ENCODE measurements at regions not wholly inside any gene's neighbourhood (a gene's known extent, or its start where the extent isn't known, plus 50 kb on each side); places are given as distances from the start of the nearest gene placed in this dataset.

DNA sequence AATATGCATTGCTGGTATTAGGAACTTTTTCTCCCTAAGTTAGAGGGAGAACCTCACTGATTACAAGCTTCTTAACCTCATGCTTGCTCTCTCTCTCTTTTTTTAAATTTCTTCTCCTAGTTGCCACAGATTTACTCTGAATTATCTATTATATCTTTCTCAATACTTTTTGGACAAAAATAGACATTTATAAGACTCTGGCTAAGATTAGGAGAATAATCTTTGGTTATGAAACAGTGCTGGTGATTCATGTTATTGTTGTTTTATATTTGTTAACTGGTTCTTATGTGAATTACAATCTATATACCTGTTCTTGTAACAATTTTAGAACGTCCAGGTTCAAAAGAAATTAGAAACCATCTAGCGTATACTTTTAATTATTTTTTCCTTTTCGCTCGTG is 187.8 kb downstream of the OGFRL1 start:
- Histone ChIP-seq H3K27me3 (ENCODE audit: control insufficient read depth, insufficient read depth, low read length) (no peaks in the 10 kb centered on the region), H3K4me3 (ENCODE audit: low read depth, low read length) (no peak overlapping the region), H3K4me1 (ENCODE audit: control insufficient read depth, insufficient read depth, low read length, poor library complexity, severe bottlenecking) (no peaks in the 10 kb centered on the region), H3K36me3 (ENCODE audit: control insufficient read depth, insufficient read depth, low read length) (no peaks in the 10 kb centered on the region), H3K27ac (ENCODE audit: insufficient read depth, low read length, poor library complexity, severe bottlenecking) (no peak overlapping the region), H3K9me3 (ENCODE audit: control insufficient read depth in 2 of 2, low read length in 2 of 2) (no peaks in the 10 kb centered on the region)
- no peak for ATAC-seq (ENCODE audit: low read depth in 2 of 2)
- H3K27me3 Mint-ChIP-seq, result peaks cover 4% of the 10 kb centered on the region
- no peak for DNase-seq
- H3K4me1 Mint-ChIP-seq, result no peaks in the 10 kb centered on the region
- H3K4me3 Mint-ChIP-seq, result no peak overlapping the region
- H3K27ac Mint-ChIP-seq, result no peak overlapping the region
- peaks cover 0 to 2% (median 0%) of the 10 kb centered on the region in 7 donors for H3K9me3 Mint-ChIP-seq
- H3K36me3 Mint-ChIP-seq, result no peaks in the 10 kb centered on the region

DNA sequence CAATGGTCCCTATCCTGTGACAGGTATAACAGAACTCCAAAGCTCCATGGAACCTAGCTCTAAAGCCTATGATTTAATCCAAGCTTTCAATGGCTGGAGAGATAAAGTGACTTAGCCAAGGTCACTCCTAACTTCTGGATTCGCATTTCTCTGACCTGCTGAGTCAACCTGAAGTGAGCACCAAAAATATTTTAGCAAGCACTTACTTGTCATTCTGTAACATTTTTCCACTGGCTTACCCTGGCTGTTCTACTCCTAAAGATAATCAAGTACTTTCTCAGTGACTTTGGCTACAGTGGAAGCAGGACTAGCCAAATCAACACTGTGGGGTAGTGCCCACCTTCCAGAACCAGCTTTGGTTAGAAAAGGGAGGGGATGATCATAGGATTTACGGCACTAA is 188.3 kb downstream of the OGFRL1 start:
- Mint-ChIP-seq H3K27ac (no peak overlapping the region), H3K4me3 (no peak overlapping the region), H3K9me3 (peaks cover 0 to 2% (median 0%) of the 10 kb centered on the region in 7 donors), H3K36me3 (no peaks in the 10 kb centered on the region), H3K27me3 (peaks cover 4% of the 10 kb centered on the region), H3K4me1 (no peaks in the 10 kb centered on the region)
- Histone ChIP-seq H3K4me1 (ENCODE audit: control insufficient read depth, insufficient read depth, low read length, poor library complexity, severe bottlenecking) (no peaks in the 10 kb centered on the region), H3K9me3 (ENCODE audit: control insufficient read depth in 2 of 2, low read length in 2 of 2) (no peaks in the 10 kb centered on the region), H3K27me3 (ENCODE audit: control insufficient read depth, insufficient read depth, low read length) (no peaks in the 10 kb centered on the region), H3K4me3 (ENCODE audit: low read depth, low read length) (no peak overlapping the region), H3K27ac (ENCODE audit: insufficient read depth, low read length, poor library complexity, severe bottlenecking) (no peak overlapping the region), H3K36me3 (ENCODE audit: control insufficient read depth, insufficient read depth, low read length) (no peaks in the 10 kb centered on the region)
- ATAC-seq (ENCODE audit: low read depth in 2 of 2) (no peak), DNase-seq (no peak)

DNA sequence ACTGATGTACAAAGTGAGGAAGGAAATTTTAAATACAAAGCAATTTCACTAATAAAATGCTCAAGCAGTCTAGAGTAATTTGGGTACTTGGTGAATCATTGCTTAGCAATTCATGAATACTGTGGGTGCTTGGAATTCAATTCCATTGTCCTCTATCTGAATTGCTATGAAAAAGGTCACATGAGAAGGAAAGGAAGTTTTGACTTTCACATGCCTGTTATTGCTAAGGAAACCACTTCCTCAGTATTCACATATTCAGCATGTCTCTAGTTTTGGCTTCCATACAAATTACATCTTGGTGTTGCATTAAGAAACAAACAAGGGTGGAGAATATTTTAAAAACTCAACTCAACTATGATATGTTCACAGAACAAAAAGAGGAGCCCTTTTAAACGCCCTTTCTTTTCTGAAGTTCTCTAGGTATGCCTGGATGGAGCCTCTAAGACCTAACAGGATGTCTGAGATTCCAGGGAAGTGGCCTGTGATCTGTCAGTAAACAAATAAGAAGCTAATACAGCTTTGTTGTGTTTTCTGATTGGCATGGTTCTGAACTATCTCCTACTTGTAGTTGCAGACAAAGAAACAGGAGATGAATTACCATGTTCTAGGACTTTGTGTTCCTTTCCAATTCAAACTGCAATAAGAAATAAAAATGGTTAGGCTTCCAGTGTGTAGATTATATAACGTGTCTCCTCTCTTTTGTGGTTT is 190.4 kb downstream of the OGFRL1 start:
- ATAC-seq (ENCODE audit: low read depth in 2 of 2) (no peak), DNase-seq (no peak)
- no peaks in the 10 kb centered on the region for H3K36me3 ChIP-seq (ENCODE audit: control insufficient read depth, insufficient read depth, low read length)
- H3K9me3 ChIP-seq (ENCODE audit: control insufficient read depth in 2 of 2, low read length in 2 of 2), result no peaks in the 10 kb centered on the region
- Mint-ChIP-seq H3K27ac (no peak overlapping the region), H3K4me1 (no peaks in the 10 kb centered on the region), H3K9me3 (peaks cover 0 to 4% (median 0%) of the 10 kb centered on the region in 7 donors), H3K4me3 (no peak overlapping the region), H3K27me3 (peaks cover 4% of the 10 kb centered on the region), H3K36me3 (no peaks in the 10 kb centered on the region)
- no peaks in the 10 kb centered on the region for H3K4me1 ChIP-seq (ENCODE audit: control insufficient read depth, insufficient read depth, low read length, poor library complexity, severe bottlenecking)
- H3K27me3 ChIP-seq (ENCODE audit: control insufficient read depth, insufficient read depth, low read length), result no peaks in the 10 kb centered on the region
- no peak overlapping the region for H3K4me3 ChIP-seq (ENCODE audit: low read depth, low read length)
- no peak overlapping the region for H3K27ac ChIP-seq (ENCODE audit: insufficient read depth, low read length, poor library complexity, severe bottlenecking)

DNA sequence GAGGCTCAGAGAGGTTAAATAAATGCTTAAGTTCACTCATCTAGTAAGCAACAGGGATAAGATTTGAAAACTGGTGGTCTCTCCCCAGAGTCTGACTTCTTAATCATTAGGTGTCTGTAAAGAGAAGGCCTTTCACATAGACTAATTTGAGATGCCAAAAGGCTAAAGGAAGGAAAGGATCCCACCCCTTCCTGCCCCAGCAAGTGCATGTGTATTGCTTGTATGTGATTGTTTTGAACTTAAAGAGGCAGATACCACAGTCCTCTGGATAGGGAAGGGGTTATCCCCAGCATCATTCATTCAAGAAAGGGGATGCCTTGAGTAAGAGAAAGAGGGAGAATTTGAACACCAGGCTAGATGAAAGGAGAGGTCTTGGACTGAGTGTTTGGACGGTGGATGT is 192.0 kb downstream of the OGFRL1 start:
- no peaks in the 10 kb centered on the region for H3K27me3 ChIP-seq (ENCODE audit: control insufficient read depth, insufficient read depth, low read length)
- ATAC-seq (ENCODE audit: low read depth in 2 of 2) (no peak), DNase-seq (no peak)
- Mint-ChIP-seq H3K27ac (no peak overlapping the region), H3K4me3 (no peak overlapping the region), H3K36me3 (no peaks in the 10 kb centered on the region), H3K27me3 (peaks cover 4% of the 10 kb centered on the region), H3K4me1 (no peaks in the 10 kb centered on the region), H3K9me3 (peaks cover 0 to 4% (median 0%) of the 10 kb centered on the region in 7 donors)
- H3K9me3 ChIP-seq (ENCODE audit: control insufficient read depth in 2 of 2, low read length in 2 of 2), result no peaks in the 10 kb centered on the region
- H3K4me1 ChIP-seq (ENCODE audit: control insufficient read depth, insufficient read depth, low read length, poor library complexity, severe bottlenecking), result no peaks in the 10 kb centered on the region
- no peak overlapping the region for H3K27ac ChIP-seq (ENCODE audit: insufficient read depth, low read length, poor library complexity, severe bottlenecking)
- no peaks in the 10 kb centered on the region for H3K36me3 ChIP-seq (ENCODE audit: control insufficient read depth, insufficient read depth, low read length)
- H3K4me3 ChIP-seq (ENCODE audit: low read depth, low read length), result no peak overlapping the region

DNA sequence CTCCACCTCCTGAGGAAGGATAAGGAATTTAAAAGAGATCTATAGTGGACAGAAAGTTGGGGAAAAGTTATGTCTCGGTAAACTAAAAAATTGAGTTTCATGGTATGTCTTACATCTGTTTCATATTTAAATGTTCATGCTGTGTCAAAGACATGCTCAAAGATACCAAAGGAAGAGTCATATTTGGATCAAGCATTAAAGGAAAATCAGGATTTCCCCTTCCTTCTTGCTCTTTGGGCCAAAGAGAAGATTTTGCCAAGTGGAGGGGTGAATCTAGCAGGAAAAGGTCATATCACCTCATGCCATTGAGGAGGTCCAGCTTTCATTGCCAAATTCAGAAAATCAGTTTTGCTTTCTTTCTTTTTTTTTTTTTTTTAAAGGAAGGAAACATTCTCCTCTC is 192.4 kb downstream of the OGFRL1 start:
- Histone ChIP-seq H3K27me3 (ENCODE audit: control insufficient read depth, insufficient read depth, low read length) (no peaks in the 10 kb centered on the region), H3K4me3 (ENCODE audit: low read depth, low read length) (no peak overlapping the region), H3K27ac (ENCODE audit: insufficient read depth, low read length, poor library complexity, severe bottlenecking) (no peak overlapping the region), H3K36me3 (ENCODE audit: control insufficient read depth, insufficient read depth, low read length) (no peaks in the 10 kb centered on the region), H3K4me1 (ENCODE audit: control insufficient read depth, insufficient read depth, low read length, poor library complexity, severe bottlenecking) (no peaks in the 10 kb centered on the region), H3K9me3 (ENCODE audit: control insufficient read depth in 2 of 2, low read length in 2 of 2) (no peaks in the 10 kb centered on the region)
- H3K4me1 Mint-ChIP-seq, result no peaks in the 10 kb centered on the region
- H3K9me3 Mint-ChIP-seq, result peaks cover 0 to 4% (median 0%) of the 10 kb centered on the region in 7 donors
- ATAC-seq (ENCODE audit: low read depth in 2 of 2), result no peak
- H3K4me3 Mint-ChIP-seq, result no peak overlapping the region
- H3K27me3 Mint-ChIP-seq, result peaks cover 4% of the 10 kb centered on the region
- no peak overlapping the region for H3K27ac Mint-ChIP-seq
- H3K36me3 Mint-ChIP-seq, result no peaks in the 10 kb centered on the region
- DNase-seq, result no peak

DNA sequence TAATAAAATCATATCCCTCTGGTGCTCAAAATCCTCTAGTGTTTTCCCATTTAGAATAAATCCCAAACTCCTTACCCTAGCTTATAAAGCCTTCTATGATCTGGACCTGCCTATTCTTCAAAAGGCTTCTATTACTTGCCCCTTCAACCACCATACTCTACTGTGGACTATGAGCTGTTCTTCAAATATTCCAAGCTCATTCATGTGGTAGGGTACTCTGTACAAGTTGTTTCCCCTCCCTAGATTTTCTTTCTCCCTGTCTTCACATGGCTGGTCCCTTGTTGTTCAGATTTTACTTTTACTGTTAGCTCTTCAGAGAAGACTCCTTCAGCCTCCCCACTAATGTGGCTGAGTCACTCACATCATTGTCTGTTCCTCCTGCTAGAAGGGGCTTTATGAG is 193.2 kb downstream of the OGFRL1 start:
- Histone ChIP-seq H3K36me3 (ENCODE audit: control insufficient read depth, insufficient read depth, low read length) (no peaks in the 10 kb centered on the region), H3K9me3 (ENCODE audit: control insufficient read depth in 2 of 2, low read length in 2 of 2) (no peaks in the 10 kb centered on the region), H3K27ac (ENCODE audit: insufficient read depth, low read length, poor library complexity, severe bottlenecking) (no peak overlapping the region), H3K4me1 (ENCODE audit: control insufficient read depth, insufficient read depth, low read length, poor library complexity, severe bottlenecking) (no peaks in the 10 kb centered on the region), H3K27me3 (ENCODE audit: control insufficient read depth, insufficient read depth, low read length) (no peaks in the 10 kb centered on the region), H3K4me3 (ENCODE audit: low read depth, low read length) (no peak overlapping the region)
- H3K27me3 Mint-ChIP-seq, result peaks cover 4% of the 10 kb centered on the region
- H3K27ac Mint-ChIP-seq, result no peak overlapping the region
- H3K36me3 Mint-ChIP-seq, result no peaks in the 10 kb centered on the region
- no peaks in the 10 kb centered on the region for H3K4me1 Mint-ChIP-seq
- H3K4me3 Mint-ChIP-seq, result no peak overlapping the region
- H3K9me3 Mint-ChIP-seq, result peaks cover 0 to 4% (median 0%) of the 10 kb centered on the region in 7 donors
- no peak for ATAC-seq (ENCODE audit: low read depth in 2 of 2)
- no peak for DNase-seq

DNA sequence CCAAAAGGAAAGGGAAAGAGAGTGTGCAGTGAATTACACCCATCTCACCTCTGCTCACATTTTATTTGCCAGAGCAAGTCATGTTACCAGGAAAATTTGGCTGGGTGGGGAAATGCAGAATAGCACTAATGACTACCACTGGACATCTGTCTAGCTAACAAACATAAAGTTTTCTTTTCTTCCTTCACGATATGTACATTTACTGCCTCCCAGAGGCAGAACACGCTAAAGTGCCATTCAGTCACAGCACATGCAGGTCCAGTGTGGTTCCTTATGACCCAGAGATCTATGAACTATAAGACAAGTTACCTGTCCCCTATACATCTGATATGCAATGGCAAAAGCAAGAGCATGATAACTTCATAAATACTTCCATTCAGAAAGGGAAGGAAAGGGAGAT is 194.1 kb downstream of the OGFRL1 start:
- DNase-seq, result no peak
- no peak for ATAC-seq (ENCODE audit: low read depth in 2 of 2)

DNA sequence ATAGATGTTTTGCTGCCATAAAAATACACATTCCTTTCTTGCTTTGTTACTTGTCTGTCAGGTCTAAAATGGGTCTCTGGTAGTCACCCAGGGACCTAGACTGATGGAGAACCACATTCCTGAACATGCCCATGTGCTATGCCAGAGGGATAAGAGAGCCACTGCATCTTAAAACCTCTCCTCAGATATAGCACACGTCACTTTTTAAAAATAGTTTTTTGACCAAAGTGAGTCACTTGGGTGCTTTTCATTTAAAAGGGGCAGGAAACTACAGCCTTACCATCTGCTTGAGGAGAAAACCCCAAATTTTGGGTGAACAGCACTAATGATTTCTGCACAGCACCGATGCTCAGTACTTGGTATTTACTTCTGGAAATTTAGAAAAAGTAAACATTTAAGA is 197.8 kb downstream of the OGFRL1 start:
- DNase-seq (no peak), ATAC-seq (ENCODE audit: low read depth in 2 of 2) (no peak)
- Histone ChIP-seq H3K27me3 (ENCODE audit: control insufficient read depth, insufficient read depth, low read length) (no peaks in the 10 kb centered on the region), H3K4me3 (ENCODE audit: low read depth, low read length) (no peak overlapping the region), H3K36me3 (ENCODE audit: control insufficient read depth, insufficient read depth, low read length) (no peaks in the 10 kb centered on the region), H3K4me1 (ENCODE audit: control insufficient read depth, insufficient read depth, low read length, poor library complexity, severe bottlenecking) (no peaks in the 10 kb centered on the region), H3K27ac (ENCODE audit: insufficient read depth, low read length, poor library complexity, severe bottlenecking) (no peak overlapping the region), H3K9me3 (ENCODE audit: control insufficient read depth in 2 of 2, low read length in 2 of 2) (no peaks in the 10 kb centered on the region)
- Mint-ChIP-seq H3K27ac (no peak overlapping the region), H3K4me1 (no peaks in the 10 kb centered on the region), H3K4me3 (no peak overlapping the region), H3K27me3 (no peaks in the 10 kb centered on the region), H3K36me3 (no peaks in the 10 kb centered on the region), H3K9me3 (peaks cover 0 to 5% (median 2%) of the 10 kb centered on the region in 7 donors)

More for the DNA sequence above, 194.1 kb downstream of the OGFRL1 start:
- no peaks in the 10 kb centered on the region for H3K4me1 ChIP-seq (ENCODE audit: control insufficient read depth, insufficient read depth, low read length, poor library complexity, severe bottlenecking)
- no peaks in the 10 kb centered on the region for H3K9me3 ChIP-seq (ENCODE audit: control insufficient read depth in 2 of 2, low read length in 2 of 2)
- no peak overlapping the region for H3K27ac Mint-ChIP-seq
- peaks cover 4% of the 10 kb centered on the region for H3K27me3 Mint-ChIP-seq
- no peaks in the 10 kb centered on the region for H3K36me3 ChIP-seq (ENCODE audit: control insufficient read depth, insufficient read depth, low read length)
- H3K4me3 Mint-ChIP-seq, result no peak overlapping the region
- no peaks in the 10 kb centered on the region for H3K36me3 Mint-ChIP-seq
- no peaks in the 10 kb centered on the region for H3K27me3 ChIP-seq (ENCODE audit: control insufficient read depth, insufficient read depth, low read length)
- no peak overlapping the region for H3K27ac ChIP-seq (ENCODE audit: insufficient read depth, low read length, poor library complexity, severe bottlenecking)
- H3K4me3 ChIP-seq (ENCODE audit: low read depth, low read length), result no peak overlapping the region
- H3K4me1 Mint-ChIP-seq, result no peaks in the 10 kb centered on the region
- peaks cover 0 to 4% (median 0%) of the 10 kb centered on the region in 7 donors for H3K9me3 Mint-ChIP-seq
